SK-N-SH treated with all-trans-retinoic acid at 6 μM for 48 hours (cell line): ENCODE measurements at regions not wholly inside any gene's neighbourhood (a gene's known extent, or its start where the extent isn't known, plus 50 kb on each side); places are given as distances from the start of the nearest gene placed in this dataset.
A peak's percentile ranks its signal among the peaks of the same experiment; 100 is the strongest.

Experiments used
- ATAC-seq: fragments of 200-7000 bp; cut with Tn5 transposase; 3 replicates; pipeline ENCODE4 v1.9.1; 2020; ENCODE audit warnings: mild to moderate bottlenecking, moderate library complexity
- ARNTL ChIP-seq: fragments of 450-650 bp; formaldehyde crosslinking; IDR thresholded peaks from 2 replicates; pipeline ENCODE4 v1.5.0; 2020; ENCODE audit warnings: low read depth, mild to moderate bottlenecking, moderate library complexity, borderline replicate concordance
- BACH2 ChIP-seq: fragments of 250-450 bp; sonication (Bioruptor Pico); IDR thresholded peaks from 2 replicates; pipeline ENCODE4 v1.9.0; 2021; ENCODE audit warnings: mild to moderate bottlenecking, borderline replicate concordance
- CREB5 ChIP-seq: fragments of 250-450 bp; sonication (Bioruptor Pico); IDR thresholded peaks from 2 replicates; pipeline ENCODE4 v1.5.1; 2020; ENCODE audit warnings: low read depth, mild to moderate bottlenecking, moderate library complexity
- CSDC2 ChIP-seq: fragments of 250-450 bp; sonication (Bioruptor Pico); IDR thresholded peaks from 2 replicates; pipeline ENCODE4 v1.5.0; 2020; ENCODE audit warnings: mild to moderate bottlenecking, moderate library complexity
- CSRNP3 ChIP-seq: fragments of 250-450 bp; sonication (Bioruptor Pico); IDR thresholded peaks from 2 replicates; pipeline ENCODE4 v1.5.1; 2021; ENCODE audit warnings: mild to moderate bottlenecking, moderate library complexity
- ESRRG ChIP-seq: fragments of 250-450 bp; sonication (Bioruptor Pico); IDR thresholded peaks from 2 replicates; pipeline ENCODE4 v1.6.1; 2021; ENCODE audit warnings: mild to moderate bottlenecking
- GLIS3 ChIP-seq: fragments of 250-450 bp; sonication (Bioruptor Pico); IDR thresholded peaks from 2 replicates; pipeline ENCODE4 v1.5.0; 2020; ENCODE audit warnings: mild to moderate bottlenecking, moderate library complexity
- ISL1 ChIP-seq: fragments of 250-450 bp; sonication (Bioruptor Pico); IDR thresholded peaks from 2 replicates; pipeline ENCODE4 v2.1.2; 2022; ENCODE audit warnings: mild to moderate bottlenecking, moderate library complexity
- OSR1 ChIP-seq: fragments of 250-450 bp; sonication (Bioruptor Pico); IDR thresholded peaks from 2 replicates; pipeline ENCODE4 v1.8.0; 2022; ENCODE audit warnings: moderate library complexity, mild to moderate bottlenecking, inconsistent platforms
- PATZ1 ChIP-seq: fragments of 250-450 bp; sonication (Bioruptor Pico); IDR thresholded peaks from 2 replicates; pipeline ENCODE4 v1.8.0; 2020; ENCODE audit warnings: mild to moderate bottlenecking, moderate library complexity, borderline replicate concordance
- POU6F1 ChIP-seq: fragments of 250-450 bp; sonication (Bioruptor Pico); IDR thresholded peaks from 2 replicates; pipeline ENCODE4 v1.8.0; 2021; ENCODE audit warnings: low read depth, mild to moderate bottlenecking, moderate library complexity, borderline replicate concordance
- PPARA ChIP-seq: fragments of 250-450 bp; sonication (Bioruptor Pico); IDR thresholded peaks from 2 replicates; pipeline ENCODE4 v1.5.0; 2020; ENCODE audit warnings: mild to moderate bottlenecking, borderline replicate concordance
- RARB ChIP-seq: fragments of 250-450 bp; sonication (Bioruptor Pico); IDR thresholded peaks from 2 replicates; pipeline ENCODE4 v1.8.0; 2021; ENCODE audit warnings: mild to moderate bottlenecking, moderate library complexity
- SNAI2 ChIP-seq: fragments of 250-450 bp; sonication (Bioruptor Pico); IDR thresholded peaks from 2 replicates; pipeline ENCODE4 v1.5.0; 2020; ENCODE audit warnings: mild to moderate bottlenecking, moderate library complexity
- TCF4 ChIP-seq: fragments of 250-450 bp; sonication (Bioruptor Pico); IDR thresholded peaks from 2 replicates; pipeline ENCODE4 v1.8.0; 2021; ENCODE audit warnings: mild to moderate bottlenecking, moderate library complexity, borderline replicate concordance
- TOX ChIP-seq: fragments of 250-450 bp; sonication (Bioruptor Pico); IDR thresholded peaks from 2 replicates; pipeline ENCODE4 v1.8.0; 2021; ENCODE audit warnings: mild to moderate bottlenecking, moderate library complexity, borderline replicate concordance
- ZC3H10 ChIP-seq: fragments of 250-450 bp; sonication (Bioruptor Pico); IDR thresholded peaks from 2 replicates; pipeline ENCODE4 v1.5.1; 2021; ENCODE audit warnings: mild to moderate bottlenecking, moderate library complexity
- ZFP3 ChIP-seq: fragments of 250-450 bp; sonication (Bioruptor Pico); IDR thresholded peaks from 2 replicates; pipeline ENCODE4 v1.5.0; 2020; ENCODE audit warnings: mild to moderate bottlenecking, moderate library complexity
- ZFP30 ChIP-seq: fragments of 450-650 bp; formaldehyde crosslinking; IDR thresholded peaks from 2 replicates; pipeline ENCODE4 v1.5.0; 2022; ENCODE audit warnings: mild to moderate bottlenecking, moderate library complexity
- ZNF565 ChIP-seq: fragments of 450-650 bp; formaldehyde crosslinking; conservative IDR thresholded peaks from 2 replicates; pipeline ENCODE4 v1.5.0; 2020; ENCODE audit warnings: low read depth, mild to moderate bottlenecking, moderate library complexity
- ZNF70 ChIP-seq: fragments of 450-650 bp; formaldehyde crosslinking; IDR thresholded peaks from 2 replicates; pipeline ENCODE4 v1.5.0; 2020; ENCODE audit warnings: mild to moderate bottlenecking, moderate library complexity
- ZNF8 ChIP-seq: fragments of 450-650 bp; formaldehyde crosslinking; IDR thresholded peaks from 2 replicates; pipeline ENCODE4 v1.5.0; 2020; ENCODE audit warnings: mild to moderate bottlenecking, moderate library complexity
- TF ChIP-seq, protein P1 (sequence below): fragments of 250-450 bp; sonication (Bioruptor Pico); IDR thresholded peaks from 2 replicates; pipeline ENCODE4 v1.5.0; 2020; ENCODE audit warnings: mild to moderate bottlenecking, moderate library complexity

DNA sequence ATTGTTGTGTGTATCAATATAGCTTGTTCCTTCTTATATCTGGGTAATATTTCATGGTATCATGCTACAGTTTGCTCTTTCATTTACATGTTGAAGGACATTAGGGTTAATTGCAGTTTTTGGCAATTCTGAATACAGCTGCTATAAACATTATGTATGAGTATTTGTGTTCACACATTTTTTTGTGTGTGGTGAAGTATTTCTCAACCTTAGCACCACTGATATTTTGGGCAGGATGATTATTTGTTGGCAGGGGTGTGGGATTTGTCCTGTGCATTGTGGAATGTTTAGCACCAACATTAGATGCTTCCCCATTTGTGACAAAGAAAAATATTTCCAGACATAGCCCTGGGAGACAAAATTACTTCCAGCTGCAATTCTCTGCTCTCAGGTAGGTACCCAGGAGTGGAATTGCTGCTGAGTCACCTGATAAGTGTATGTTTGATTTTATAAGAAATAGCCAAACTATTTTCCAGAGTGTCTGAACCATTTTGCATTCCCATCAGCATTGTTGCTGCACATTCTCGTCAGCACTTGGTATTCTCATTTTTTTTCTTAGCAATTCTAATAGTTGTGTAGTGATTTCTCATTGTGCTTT lies 128.2 kb downstream of the SNX19 start:
- ATAC-seq: peak; percentile 12
- no peak for TF ChIP-seq TCF4 (CRISPR knock-in tag)
- TF ChIP-seq, protein P1, sequence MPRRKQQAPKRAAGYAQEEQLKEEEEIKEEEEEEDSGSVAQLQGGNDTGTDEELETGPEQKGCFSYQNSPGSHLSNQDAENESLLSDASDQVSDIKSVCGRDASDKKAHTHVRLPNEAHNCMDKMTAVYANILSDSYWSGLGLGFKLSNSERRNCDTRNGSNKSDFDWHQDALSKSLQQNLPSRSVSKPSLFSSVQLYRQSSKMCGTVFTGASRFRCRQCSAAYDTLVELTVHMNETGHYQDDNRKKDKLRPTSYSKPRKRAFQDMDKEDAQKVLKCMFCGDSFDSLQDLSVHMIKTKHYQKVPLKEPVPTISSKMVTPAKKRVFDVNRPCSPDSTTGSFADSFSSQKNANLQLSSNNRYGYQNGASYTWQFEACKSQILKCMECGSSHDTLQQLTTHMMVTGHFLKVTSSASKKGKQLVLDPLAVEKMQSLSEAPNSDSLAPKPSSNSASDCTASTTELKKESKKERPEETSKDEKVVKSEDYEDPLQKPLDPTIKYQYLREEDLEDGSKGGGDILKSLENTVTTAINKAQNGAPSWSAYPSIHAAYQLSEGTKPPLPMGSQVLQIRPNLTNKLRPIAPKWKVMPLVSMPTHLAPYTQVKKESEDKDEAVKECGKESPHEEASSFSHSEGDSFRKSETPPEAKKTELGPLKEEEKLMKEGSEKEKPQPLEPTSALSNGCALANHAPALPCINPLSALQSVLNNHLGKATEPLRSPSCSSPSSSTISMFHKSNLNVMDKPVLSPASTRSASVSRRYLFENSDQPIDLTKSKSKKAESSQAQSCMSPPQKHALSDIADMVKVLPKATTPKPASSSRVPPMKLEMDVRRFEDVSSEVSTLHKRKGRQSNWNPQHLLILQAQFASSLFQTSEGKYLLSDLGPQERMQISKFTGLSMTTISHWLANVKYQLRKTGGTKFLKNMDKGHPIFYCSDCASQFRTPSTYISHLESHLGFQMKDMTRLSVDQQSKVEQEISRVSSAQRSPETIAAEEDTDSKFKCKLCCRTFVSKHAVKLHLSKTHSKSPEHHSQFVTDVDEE (CRISPR knock-in tag): no peak
- no peak for TF ChIP-seq OSR1 (CRISPR knock-in tag)
- no peak for TF ChIP-seq RARB
- no peak for TF ChIP-seq ZNF565 (CRISPR knock-in tag)
- no peak for TF ChIP-seq CSDC2 (CRISPR knock-in tag)
- TF ChIP-seq ZNF70 (CRISPR knock-in tag): no peak
- TF ChIP-seq ZFP30 (CRISPR knock-in tag): no peak
- no peak for TF ChIP-seq ISL1
- no peak for TF ChIP-seq ARNTL
- no peak for TF ChIP-seq SNAI2 (CRISPR knock-in tag)
- TF ChIP-seq POU6F1 (CRISPR knock-in tag): no peak
- no peak for TF ChIP-seq ZNF8
- no peak for TF ChIP-seq PPARA (CRISPR knock-in tag)
- TF ChIP-seq ZC3H10 (CRISPR knock-in tag): no peak
- TF ChIP-seq GLIS3 (CRISPR knock-in tag): no peak
- TF ChIP-seq, all 23 proteins: peak for 0

DNA sequence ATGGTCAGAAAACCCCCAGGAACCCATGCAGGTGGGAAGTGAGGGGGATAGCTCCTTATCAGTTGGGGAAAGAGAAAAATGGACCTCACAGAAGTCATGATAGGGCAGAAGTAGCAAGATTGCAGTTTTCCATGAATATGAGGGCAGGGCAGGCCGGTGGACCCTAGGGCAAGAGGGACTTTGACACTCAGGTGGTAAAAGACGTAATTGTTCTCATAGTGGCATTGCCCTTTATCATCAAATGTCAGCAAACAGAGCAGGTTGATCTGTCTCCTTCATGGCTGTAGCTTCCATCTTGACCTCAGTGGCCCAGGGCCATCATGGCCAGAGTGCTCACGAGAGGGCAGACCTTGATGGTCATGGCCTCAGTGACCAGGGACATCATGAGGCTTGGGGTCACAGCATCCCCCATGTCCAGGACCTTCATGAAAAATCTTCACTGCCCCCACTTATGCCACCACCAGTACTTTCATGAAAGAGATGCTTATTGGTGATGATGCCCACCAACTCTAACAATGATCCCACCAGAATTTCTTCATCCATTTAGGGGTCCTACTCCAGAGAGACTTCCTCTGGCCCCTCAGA lies 127.1 kb downstream of the SNX19 start:
- ATAC-seq: no peak
- TF ChIP-seq ZFP30 (CRISPR knock-in tag): no peak
- no peak for TF ChIP-seq BACH2
- TF ChIP-seq CREB5 (CRISPR knock-in tag): no peak
- TF ChIP-seq PATZ1 (CRISPR knock-in tag): no peak
- TF ChIP-seq ZC3H10 (CRISPR knock-in tag): no peak
- TF ChIP-seq ZNF565 (CRISPR knock-in tag): no peak
- no peak for TF ChIP-seq CSRNP3 (CRISPR knock-in tag)
- TF ChIP-seq ZNF8: no peak
- TF ChIP-seq TOX (CRISPR knock-in tag): no peak
- TF ChIP-seq CSDC2 (CRISPR knock-in tag): no peak
- TF ChIP-seq ZFP3 (CRISPR knock-in tag): no peak
- TF ChIP-seq POU6F1 (CRISPR knock-in tag): no peak
- TF ChIP-seq ESRRG (CRISPR knock-in tag): no peak
- no peak for TF ChIP-seq PPARA (CRISPR knock-in tag)
- TF ChIP-seq ARNTL: no peak
- no peak for TF ChIP-seq OSR1 (CRISPR knock-in tag)
- no peak for TF ChIP-seq GLIS3 (CRISPR knock-in tag)
- no peak for TF ChIP-seq ZNF70 (CRISPR knock-in tag)
